ENCODE measurements at regions not wholly inside any gene's neighbourhood (a gene's known extent, or its start where the extent isn't known, plus 50 kb on each side); places are given as distances from the start of the nearest gene placed in this dataset.

DNA sequence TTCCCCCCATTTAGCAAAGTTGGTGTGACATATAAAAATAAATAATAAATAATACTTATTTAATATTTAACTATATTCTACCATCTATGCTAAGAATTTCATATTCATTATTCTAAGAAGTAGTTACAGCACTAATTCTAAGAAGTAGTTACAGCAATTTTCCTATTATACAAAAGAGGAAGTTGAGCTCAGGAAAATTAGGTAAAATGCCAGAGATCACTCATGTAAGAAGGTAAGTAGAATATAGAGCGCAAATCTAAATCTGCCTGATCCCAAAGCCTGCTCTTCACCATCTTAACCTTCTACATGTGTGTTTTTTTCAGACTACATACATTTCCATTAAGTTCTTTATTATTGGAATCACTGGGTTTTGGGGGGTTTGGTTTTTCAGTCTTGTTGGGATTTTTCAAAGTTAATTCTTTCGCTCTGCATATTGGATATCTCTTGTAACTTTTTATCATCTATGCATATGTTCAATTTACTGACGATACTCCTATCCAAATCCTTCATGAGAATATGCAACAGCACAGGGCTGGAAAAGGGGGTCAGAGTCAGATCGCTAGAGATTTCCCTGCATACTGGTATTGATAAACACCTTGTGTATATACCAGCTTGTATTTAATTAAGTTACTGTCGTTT, 852.1 kb downstream of the MAT2B start:
- TF ChIP-seq, protein P1, sequence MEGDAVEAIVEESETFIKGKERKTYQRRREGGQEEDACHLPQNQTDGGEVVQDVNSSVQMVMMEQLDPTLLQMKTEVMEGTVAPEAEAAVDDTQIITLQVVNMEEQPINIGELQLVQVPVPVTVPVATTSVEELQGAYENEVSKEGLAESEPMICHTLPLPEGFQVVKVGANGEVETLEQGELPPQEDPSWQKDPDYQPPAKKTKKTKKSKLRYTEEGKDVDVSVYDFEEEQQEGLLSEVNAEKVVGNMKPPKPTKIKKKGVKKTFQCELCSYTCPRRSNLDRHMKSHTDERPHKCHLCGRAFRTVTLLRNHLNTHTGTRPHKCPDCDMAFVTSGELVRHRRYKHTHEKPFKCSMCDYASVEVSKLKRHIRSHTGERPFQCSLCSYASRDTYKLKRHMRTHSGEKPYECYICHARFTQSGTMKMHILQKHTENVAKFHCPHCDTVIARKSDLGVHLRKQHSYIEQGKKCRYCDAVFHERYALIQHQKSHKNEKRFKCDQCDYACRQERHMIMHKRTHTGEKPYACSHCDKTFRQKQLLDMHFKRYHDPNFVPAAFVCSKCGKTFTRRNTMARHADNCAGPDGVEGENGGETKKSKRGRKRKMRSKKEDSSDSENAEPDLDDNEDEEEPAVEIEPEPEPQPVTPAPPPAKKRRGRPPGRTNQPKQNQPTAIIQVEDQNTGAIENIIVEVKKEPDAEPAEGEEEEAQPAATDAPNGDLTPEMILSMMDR (IDR thresholded peaks at IDR 0.05; ENCODE audit: extremely low read depth in 1 of 2, insufficient read depth in 1 of 2, low read depth in 1 of 2, low read length in 2 of 2), result no peak
- TF ChIP-seq POLR2AphosphoS5 (IDR thresholded peaks at IDR 0.05; ENCODE audit: insufficient read depth, low read depth, low read length) (no peak), EZH2 (IDR thresholded peaks at IDR 0.05; ENCODE audit: borderline replicate concordance, low read depth, low read length, severe bottlenecking) (no peak), POLR2A (IDR thresholded peaks at IDR 0.05; ENCODE audit: low read depth, low read length) (no peak), GATA2 (IDR thresholded peaks at IDR 0.05; ENCODE audit: insufficient read depth, insufficient read length, low read depth, low read length) (no peak)
- TF ChIP-seq, protein P2, sequence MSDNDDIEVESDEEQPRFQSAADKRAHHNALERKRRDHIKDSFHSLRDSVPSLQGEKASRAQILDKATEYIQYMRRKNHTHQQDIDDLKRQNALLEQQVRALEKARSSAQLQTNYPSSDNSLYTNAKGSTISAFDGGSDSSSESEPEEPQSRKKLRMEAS (IDR thresholded peaks at IDR 0.05; ENCODE audit: insufficient read depth, insufficient read length), result no peak

Measured in endothelial cell of umbilical vein (primary cell).